ENCODE measurements at regions not wholly inside any gene's neighbourhood (a gene's known extent, or its start where the extent isn't known, plus 50 kb on each side); places are given as distances from the start of the nearest gene placed in this dataset.
A peak's percentile ranks its signal among the peaks of the same experiment; 100 is the strongest.

DNA sequence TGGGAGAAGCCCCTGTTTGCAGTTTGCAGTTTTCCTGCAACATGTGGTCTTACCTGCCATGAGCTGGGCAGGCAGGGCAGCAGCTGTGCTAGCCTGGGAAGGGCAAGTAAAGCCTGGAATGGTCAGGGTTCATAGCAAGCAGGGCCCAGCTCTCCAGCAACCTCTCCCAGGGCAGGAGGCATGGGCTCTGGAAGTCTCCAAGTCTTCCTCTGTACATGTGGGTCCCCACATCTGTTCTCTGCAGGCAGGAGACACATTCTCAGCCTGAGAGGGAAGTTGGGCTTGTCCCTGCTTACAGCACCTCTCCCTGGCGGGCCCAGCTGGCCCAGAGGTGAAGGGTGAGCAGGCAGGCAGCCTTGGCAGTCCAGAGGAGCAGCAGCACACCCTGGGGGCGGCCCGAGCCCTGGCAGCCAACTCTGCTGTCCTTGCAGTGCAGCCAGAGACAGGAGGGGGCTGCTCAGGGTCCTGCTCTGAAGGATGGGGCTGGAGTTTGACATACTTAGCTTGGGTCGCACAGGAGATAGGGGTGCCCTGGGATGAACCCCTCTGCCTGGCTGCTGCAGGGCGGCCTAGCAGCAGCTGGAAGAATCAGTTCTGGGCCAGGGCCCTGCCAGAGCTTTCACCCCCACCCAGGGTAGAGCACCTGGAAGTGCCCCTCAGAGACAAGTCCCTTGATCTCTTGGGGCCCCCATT lies 176.0 kb downstream of the MRPL14 start (continued):
- TF ChIP-seq, protein P1, sequence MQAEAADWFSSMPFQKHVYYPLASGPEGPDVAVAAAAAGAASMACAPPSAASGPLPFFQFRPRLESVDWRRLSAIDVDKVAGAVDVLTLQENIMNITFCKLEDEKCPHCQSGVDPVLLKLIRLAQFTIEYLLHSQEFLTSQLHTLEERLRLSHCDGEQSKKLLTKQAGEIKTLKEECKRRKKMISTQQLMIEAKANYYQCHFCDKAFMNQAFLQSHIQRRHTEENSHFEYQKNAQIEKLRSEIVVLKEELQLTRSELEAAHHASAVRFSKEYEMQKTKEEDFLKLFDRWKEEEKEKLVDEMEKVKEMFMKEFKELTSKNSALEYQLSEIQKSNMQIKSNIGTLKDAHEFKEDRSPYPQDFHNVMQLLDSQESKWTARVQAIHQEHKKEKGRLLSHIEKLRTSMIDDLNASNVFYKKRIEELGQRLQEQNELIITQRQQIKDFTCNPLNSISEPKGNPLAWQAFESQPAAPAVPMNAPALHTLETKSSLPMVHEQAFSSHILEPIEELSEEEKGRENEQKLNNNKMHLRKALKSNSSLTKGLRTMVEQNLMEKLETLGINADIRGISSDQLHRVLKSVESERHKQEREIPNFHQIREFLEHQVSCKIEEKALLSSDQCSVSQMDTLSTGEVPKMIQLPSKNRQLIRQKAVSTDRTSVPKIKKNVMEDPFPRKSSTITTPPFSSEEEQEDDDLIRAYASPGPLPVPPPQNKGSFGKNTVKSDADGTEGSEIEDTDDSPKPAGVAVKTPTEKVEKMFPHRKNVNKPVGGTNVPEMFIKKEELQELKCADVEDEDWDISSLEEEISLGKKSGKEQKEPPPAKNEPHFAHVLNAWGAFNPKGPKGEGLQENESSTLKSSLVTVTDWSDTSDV (CRISPR knock-in tag; IDR thresholded peaks at IDR 0.05), result no peak
- TF ChIP-seq, protein P2, sequence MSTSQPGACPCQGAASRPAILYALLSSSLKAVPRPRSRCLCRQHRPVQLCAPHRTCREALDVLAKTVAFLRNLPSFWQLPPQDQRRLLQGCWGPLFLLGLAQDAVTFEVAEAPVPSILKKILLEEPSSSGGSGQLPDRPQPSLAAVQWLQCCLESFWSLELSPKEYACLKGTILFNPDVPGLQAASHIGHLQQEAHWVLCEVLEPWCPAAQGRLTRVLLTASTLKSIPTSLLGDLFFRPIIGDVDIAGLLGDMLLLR (CRISPR knock-in tag; IDR thresholded peaks at IDR 0.05), result no peak
- TF ChIP-seq CEBPG (CRISPR knock-in tag; IDR thresholded peaks at IDR 0.05), result peak; percentile 70
- no peak for TF ChIP-seq HNRNPUL1 (IDR thresholded peaks at IDR 0.05; ENCODE audit: low read depth, low read length)
- TF ChIP-seq, protein P3, sequence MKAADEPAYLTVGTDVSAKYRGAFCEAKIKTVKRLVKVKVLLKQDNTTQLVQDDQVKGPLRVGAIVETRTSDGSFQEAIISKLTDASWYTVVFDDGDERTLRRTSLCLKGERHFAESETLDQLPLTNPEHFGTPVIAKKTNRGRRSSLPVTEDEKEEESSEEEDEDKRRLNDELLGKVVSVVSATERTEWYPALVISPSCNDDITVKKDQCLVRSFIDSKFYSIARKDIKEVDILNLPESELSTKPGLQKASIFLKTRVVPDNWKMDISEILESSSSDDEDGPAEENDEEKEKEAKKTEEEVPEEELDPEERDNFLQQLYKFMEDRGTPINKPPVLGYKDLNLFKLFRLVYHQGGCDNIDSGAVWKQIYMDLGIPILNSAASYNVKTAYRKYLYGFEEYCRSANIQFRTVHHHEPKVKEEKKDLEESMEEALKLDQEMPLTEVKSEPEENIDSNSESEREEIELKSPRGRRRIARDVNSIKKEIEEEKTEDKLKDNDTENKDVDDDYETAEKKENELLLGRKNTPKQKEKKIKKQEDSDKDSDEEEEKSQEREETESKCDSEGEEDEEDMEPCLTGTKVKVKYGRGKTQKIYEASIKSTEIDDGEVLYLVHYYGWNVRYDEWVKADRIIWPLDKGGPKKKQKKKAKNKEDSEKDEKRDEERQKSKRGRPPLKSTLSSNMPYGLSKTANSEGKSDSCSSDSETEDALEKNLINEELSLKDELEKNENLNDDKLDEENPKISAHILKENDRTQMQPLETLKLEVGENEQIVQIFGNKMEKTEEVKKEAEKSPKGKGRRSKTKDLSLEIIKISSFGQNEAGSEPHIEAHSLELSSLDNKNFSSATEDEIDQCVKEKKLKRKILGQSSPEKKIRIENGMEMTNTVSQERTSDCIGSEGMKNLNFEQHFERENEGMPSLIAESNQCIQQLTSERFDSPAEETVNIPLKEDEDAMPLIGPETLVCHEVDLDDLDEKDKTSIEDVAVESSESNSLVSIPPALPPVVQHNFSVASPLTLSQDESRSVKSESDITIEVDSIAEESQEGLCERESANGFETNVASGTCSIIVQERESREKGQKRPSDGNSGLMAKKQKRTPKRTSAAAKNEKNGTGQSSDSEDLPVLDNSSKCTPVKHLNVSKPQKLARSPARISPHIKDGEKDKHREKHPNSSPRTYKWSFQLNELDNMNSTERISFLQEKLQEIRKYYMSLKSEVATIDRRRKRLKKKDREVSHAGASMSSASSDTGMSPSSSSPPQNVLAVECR (CRISPR knock-in tag; IDR thresholded peaks at IDR 0.05; ENCODE audit: borderline replicate concordance), result peak; percentile 71; the same call in 1 of the 2 replicates
- TF ChIP-seq ESRRA (CRISPR knock-in tag; IDR thresholded peaks at IDR 0.05; ENCODE audit: low read depth), result no peak
- TF ChIP-seq ZNF530 (CRISPR knock-in tag; IDR thresholded peaks at IDR 0.05; ENCODE audit: low read depth), result no peak
- TF ChIP-seq, protein P4, sequence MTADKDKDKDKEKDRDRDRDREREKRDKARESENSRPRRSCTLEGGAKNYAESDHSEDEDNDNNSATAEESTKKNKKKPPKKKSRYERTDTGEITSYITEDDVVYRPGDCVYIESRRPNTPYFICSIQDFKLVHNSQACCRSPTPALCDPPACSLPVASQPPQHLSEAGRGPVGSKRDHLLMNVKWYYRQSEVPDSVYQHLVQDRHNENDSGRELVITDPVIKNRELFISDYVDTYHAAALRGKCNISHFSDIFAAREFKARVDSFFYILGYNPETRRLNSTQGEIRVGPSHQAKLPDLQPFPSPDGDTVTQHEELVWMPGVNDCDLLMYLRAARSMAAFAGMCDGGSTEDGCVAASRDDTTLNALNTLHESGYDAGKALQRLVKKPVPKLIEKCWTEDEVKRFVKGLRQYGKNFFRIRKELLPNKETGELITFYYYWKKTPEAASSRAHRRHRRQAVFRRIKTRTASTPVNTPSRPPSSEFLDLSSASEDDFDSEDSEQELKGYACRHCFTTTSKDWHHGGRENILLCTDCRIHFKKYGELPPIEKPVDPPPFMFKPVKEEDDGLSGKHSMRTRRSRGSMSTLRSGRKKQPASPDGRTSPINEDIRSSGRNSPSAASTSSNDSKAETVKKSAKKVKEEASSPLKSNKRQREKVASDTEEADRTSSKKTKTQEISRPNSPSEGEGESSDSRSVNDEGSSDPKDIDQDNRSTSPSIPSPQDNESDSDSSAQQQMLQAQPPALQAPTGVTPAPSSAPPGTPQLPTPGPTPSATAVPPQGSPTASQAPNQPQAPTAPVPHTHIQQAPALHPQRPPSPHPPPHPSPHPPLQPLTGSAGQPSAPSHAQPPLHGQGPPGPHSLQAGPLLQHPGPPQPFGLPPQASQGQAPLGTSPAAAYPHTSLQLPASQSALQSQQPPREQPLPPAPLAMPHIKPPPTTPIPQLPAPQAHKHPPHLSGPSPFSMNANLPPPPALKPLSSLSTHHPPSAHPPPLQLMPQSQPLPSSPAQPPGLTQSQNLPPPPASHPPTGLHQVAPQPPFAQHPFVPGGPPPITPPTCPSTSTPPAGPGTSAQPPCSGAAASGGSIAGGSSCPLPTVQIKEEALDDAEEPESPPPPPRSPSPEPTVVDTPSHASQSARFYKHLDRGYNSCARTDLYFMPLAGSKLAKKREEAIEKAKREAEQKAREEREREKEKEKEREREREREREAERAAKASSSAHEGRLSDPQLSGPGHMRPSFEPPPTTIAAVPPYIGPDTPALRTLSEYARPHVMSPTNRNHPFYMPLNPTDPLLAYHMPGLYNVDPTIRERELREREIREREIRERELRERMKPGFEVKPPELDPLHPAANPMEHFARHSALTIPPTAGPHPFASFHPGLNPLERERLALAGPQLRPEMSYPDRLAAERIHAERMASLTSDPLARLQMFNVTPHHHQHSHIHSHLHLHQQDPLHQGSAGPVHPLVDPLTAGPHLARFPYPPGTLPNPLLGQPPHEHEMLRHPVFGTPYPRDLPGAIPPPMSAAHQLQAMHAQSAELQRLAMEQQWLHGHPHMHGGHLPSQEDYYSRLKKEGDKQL (CRISPR knock-in tag; IDR thresholded peaks at IDR 0.05; ENCODE audit: low read depth), result 0 out of 2 replicates have a peak, but pooled peaks have one; percentile 50
- TF ChIP-seq, protein P5, sequence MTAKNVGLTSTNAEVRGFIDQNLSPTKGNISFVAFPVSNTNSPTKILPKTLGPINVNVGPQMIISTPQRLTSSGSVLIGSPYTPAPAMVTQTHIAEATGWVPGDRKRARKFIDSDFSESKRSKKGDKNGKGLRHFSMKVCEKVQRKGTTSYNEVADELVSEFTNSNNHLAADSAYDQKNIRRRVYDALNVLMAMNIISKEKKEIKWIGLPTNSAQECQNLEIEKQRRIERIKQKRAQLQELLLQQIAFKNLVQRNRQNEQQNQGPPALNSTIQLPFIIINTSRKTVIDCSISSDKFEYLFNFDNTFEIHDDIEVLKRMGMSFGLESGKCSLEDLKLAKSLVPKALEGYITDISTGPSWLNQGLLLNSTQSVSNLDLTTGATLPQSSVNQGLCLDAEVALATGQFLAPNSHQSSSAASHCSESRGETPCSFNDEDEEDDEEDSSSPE (CRISPR knock-in tag; IDR thresholded peaks at IDR 0.05), result 0 out of 2 replicates have a peak, but pooled peaks have one; percentile 51
- no peak for TF ChIP-seq ZNF629 (CRISPR knock-in tag; conservative IDR thresholded peaks at IDR 0.05)
- TF ChIP-seq MYC (CRISPR knock-in tag; IDR thresholded peaks at IDR 0.05; ENCODE audit: borderline replicate concordance), result peak; percentile 60; the same call in 1 of the 2 replicates
- no peak for TF ChIP-seq KDM5A (IDR thresholded peaks at IDR 0.05; ENCODE audit: borderline replicate concordance, low read length)
- TF ChIP-seq HOXA5 (CRISPR knock-in tag; IDR thresholded peaks at IDR 0.05), result no peak; the same call in 1 of the 2 replicates
- no peak for TF ChIP-seq ZFP82 (CRISPR knock-in tag; IDR thresholded peaks at IDR 0.05; ENCODE audit: borderline replicate concordance)
